ENCODE measurements at regions not wholly inside any gene's neighbourhood (a gene's known extent, or its start where the extent isn't known, plus 50 kb on each side); places are given as distances from the start of the nearest gene placed in this dataset.

DNA sequence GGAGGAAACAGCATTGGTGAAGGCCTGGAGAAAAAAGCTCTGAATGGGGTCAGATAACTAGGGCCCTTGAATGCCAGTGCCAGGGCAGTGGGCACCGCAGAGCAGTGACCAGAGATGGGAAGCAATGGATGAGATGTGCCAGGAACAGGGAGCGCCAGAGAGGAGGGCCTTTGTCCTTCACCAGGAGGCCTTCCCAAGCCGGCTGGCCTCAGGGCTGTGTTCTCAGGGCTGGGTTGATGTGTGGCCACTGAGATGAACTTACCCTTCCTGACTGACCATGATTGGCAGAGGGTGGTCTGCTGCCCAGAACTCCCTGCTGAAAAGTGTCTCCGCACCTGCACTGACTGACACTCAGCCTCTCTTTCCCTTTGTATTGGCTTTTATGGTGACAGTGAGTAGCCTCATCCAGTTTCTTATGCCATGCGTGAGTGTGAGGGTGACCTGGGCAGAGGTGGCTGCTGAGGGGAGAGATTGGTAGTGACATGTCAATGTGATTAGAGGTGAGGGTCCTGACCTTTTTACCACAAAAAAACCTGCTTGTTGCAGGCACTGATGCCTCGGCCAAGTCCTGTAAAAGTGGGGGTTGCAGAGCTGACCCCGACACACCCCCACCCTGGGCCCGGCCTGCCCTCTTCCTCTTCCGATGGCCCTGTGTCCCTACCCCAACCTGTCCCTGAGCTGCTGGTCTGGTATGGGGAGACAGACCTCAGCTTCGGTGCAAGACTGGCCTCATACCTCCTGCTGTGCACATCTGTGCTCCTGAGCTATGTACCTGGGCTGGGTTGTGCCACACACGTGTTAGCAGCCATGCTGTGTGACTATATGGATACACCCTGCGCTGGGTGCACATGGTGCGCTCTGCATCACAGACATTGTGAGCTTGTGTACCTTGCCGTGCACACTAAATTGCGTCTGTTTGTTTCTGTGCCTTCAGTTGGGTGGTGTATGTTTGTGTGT lies 57.1 kb upstream of the PSD2 start:
- Histone ChIP-seq H3K4me2 (ENCODE audit: extremely low read depth, insufficient read depth, low read length) (no peak overlapping the region), H3K79me2 (ENCODE audit: control insufficient read depth, insufficient read depth, low read length) (no peaks in the 10 kb centered on the region), H3K9me3 (ENCODE audit: control insufficient read depth, insufficient read depth, low read depth, low read length) (no peaks in the 10 kb centered on the region), H3K9ac (ENCODE audit: insufficient read depth, low read length) (no peak overlapping the region), H2AFZ (ENCODE audit: low read length) (no peak overlapping the region), H3K36me3 (ENCODE audit: control insufficient read depth, insufficient read depth, low read length) (no peaks in the 10 kb centered on the region), H3K4me1 (ENCODE audit: control insufficient read depth, extremely low read depth, insufficient read depth, low read length) (no peaks in the 10 kb centered on the region), H3K27me3 (ENCODE audit: control insufficient read depth, insufficient read depth, low read length) (no peaks in the 10 kb centered on the region), H4K20me1 (ENCODE audit: control insufficient read depth, extremely low read depth, insufficient read depth, low read length) (no peaks in the 10 kb centered on the region), H3K27ac (ENCODE audit: insufficient read depth, low read length) (no peak overlapping the region), H3K4me3 (replicated peaks in 1 of 4; ENCODE audit: control extremely low read depth in 1 of 4, insufficient read depth in 1 of 4, low read depth in 3 of 4, low read length in 4 of 4) (no peak overlapping the region)
- TF ChIP-seq EZH2 (IDR thresholded peaks at IDR 0.05; ENCODE audit: low read length, missing control alignments): no peak
- TF ChIP-seq, protein P1, sequence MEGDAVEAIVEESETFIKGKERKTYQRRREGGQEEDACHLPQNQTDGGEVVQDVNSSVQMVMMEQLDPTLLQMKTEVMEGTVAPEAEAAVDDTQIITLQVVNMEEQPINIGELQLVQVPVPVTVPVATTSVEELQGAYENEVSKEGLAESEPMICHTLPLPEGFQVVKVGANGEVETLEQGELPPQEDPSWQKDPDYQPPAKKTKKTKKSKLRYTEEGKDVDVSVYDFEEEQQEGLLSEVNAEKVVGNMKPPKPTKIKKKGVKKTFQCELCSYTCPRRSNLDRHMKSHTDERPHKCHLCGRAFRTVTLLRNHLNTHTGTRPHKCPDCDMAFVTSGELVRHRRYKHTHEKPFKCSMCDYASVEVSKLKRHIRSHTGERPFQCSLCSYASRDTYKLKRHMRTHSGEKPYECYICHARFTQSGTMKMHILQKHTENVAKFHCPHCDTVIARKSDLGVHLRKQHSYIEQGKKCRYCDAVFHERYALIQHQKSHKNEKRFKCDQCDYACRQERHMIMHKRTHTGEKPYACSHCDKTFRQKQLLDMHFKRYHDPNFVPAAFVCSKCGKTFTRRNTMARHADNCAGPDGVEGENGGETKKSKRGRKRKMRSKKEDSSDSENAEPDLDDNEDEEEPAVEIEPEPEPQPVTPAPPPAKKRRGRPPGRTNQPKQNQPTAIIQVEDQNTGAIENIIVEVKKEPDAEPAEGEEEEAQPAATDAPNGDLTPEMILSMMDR (conservative IDR thresholded peaks at IDR 0.05 in 1 of 2, IDR thresholded peaks at IDR 0.05 in 1 of 2; ENCODE audit: low read depth in 1 of 2, low read length in 2 of 2): no peak
- no peak for DNase-seq (ENCODE audit: low read depth in 2 of 2)

DNA sequence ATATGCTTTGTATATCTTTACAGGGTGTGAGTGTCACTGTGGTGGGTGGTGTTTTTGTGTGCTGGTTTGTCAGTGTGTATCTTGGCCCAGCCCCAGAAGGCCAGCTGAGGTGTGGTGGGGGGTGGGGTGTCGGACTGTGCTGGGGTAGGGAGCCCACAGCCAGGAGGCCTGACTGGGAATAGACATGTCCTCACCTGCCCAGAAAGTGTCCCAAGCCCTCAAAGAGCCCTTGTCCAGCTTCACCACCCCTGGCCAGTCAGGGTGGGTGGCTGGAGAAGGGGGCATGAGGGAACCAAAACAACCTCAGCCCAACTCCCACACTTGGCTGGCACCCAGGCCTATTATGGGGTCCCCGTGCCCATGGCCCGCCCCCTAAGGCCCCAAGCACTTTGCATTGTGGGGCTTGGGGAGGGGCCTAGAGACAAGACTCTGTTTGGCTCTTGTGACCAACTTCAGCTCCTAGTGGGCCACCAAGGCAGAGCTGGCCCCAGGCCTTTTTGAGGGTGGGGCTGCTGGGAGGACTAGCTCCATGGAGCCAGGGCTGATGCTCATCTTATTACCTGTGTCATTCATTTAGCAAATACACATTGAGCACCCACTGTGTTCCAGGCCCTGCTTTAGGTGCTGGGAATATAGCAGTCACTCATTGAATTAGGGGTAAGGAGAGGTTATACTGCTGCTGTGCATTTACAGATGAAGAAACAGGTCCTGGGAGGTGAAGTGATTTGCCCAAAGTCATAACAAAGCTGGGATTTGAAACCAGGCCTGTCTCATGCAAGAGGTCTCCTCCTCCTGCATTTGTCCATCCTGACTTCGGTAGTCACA lies 56.2 kb upstream of the PSD2 start:
- TF ChIP-seq, protein P1 (conservative IDR thresholded peaks at IDR 0.05 in 1 of 2, IDR thresholded peaks at IDR 0.05 in 1 of 2; ENCODE audit: low read depth in 1 of 2, low read length in 2 of 2): no peak
- no peak for TF ChIP-seq EZH2 (IDR thresholded peaks at IDR 0.05; ENCODE audit: low read length, missing control alignments)
- no peaks in the 10 kb centered on the region for H3K9me3 ChIP-seq (ENCODE audit: control insufficient read depth, insufficient read depth, low read depth, low read length)
- H3K4me3 ChIP-seq (replicated peaks in 1 of 4; ENCODE audit: control extremely low read depth in 1 of 4, insufficient read depth in 1 of 4, low read depth in 3 of 4, low read length in 4 of 4): no peak overlapping the region
- no peaks in the 10 kb centered on the region for H4K20me1 ChIP-seq (ENCODE audit: control insufficient read depth, extremely low read depth, insufficient read depth, low read length)
- no peak overlapping the region for H2AFZ ChIP-seq (ENCODE audit: low read length)
- DNase-seq (ENCODE audit: low read depth in 2 of 2): no peak
- H3K4me1 ChIP-seq (ENCODE audit: control insufficient read depth, extremely low read depth, insufficient read depth, low read length): no peaks in the 10 kb centered on the region
- H3K27me3 ChIP-seq (ENCODE audit: control insufficient read depth, insufficient read depth, low read length): no peaks in the 10 kb centered on the region
- H3K79me2 ChIP-seq (ENCODE audit: control insufficient read depth, insufficient read depth, low read length): no peaks in the 10 kb centered on the region
- H3K4me2 ChIP-seq (ENCODE audit: extremely low read depth, insufficient read depth, low read length): no peak overlapping the region
- H3K36me3 ChIP-seq (ENCODE audit: control insufficient read depth, insufficient read depth, low read length): no peaks in the 10 kb centered on the region
- no peak overlapping the region for H3K9ac ChIP-seq (ENCODE audit: insufficient read depth, low read length)
- no peak overlapping the region for H3K27ac ChIP-seq (ENCODE audit: insufficient read depth, low read length)
